HG03064 (cell line): ENCODE measurements at regions not wholly inside any gene's neighbourhood (a gene's known extent, or its start where the extent isn't known, plus 50 kb on each side); places are given as distances from the start of the nearest gene placed in this dataset.
"Not testable (repeated sequence)": the region's sequence is repeated elsewhere in the genome, so short reads cannot be mapped to it uniquely, and the experiment has no call there.

Experiments
- ATAC-seq: cut with Tn5 transposase; IDR thresholded peaks from one replicate; pipeline ENCODE4 v1.9.1; 2021; ENCODE audit warnings: low read depth; ENCODE audit not compliant: unreplicated experiment

DNA sequence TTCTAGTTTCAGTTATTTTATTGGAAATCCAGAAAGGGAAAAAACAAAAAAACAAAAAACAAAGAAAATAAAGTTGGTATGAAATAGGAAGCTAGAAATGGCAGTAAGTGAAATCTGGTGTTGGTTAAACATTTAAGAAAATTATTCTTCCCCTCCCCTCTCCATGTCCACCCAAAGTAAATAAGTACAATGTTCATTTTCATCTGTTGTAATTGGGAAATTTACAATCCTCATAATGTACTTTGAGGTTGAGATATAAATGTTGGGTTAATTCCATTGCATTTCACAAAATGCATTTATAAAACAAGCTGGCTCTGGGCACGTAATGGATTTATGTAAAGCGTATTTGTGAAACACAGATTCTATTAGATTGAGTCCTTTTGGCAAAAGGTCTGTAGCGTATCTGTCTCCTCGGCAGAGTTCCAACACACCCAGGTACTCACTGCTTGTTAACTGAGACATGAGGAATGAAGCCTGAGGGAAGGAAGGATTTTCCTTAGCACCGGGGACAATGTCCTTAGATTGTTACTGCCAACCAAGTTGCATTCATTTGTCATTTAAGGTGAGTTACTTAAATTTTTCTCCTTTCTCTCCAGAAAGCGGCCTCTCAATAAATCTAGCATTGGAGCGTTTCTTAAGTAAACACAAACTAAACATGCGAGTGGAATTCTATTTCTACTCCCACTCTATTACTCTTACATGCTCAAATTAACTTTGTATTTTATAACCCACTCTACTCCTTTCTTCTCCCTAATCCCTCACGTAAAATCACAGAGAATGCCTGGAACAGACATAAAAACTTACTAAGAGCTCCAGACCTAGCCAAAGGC lies 912.3 kb upstream of the WWC1 start:
- no peak for ATAC-seq

DNA sequence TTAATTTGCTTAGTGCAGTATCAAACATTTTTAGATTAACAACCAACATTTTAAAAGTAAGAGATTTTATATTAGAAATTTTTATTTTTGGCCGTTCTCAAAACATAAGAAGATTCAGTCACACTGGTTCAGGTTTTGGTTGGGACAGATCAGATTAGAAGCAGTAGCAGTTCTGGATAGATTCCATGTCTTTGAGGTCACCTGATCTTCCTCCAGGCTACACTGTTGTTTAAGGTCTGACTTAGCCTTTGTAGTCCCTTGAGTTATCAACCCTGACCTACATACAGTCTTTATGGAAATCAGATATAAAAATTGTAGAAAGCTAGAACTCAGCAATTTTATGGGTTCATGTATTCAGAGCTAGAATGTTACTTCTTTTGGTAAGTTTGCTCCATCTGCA lies 910.0 kb upstream of the WWC1 start:
- no peak for ATAC-seq

DNA sequence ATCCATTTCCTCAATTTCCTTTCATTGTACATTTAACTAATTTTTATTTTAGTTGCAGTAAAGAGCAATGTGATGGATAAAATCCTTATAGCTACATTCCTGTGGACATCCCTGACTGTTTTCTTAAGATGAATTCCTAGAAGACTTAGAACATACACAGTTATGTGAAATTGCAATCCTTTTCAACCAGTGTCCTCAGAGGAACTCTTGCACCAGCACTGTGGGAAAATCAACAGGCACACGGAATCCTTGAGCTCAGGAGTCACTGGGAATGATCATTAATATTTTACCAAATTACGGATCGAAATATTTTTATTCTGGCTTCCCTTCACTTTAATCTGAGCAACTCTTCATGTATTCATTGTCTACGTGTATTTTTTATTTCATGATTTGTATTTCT lies 901.9 kb upstream of the WWC1 start:
- no peak for ATAC-seq

DNA sequence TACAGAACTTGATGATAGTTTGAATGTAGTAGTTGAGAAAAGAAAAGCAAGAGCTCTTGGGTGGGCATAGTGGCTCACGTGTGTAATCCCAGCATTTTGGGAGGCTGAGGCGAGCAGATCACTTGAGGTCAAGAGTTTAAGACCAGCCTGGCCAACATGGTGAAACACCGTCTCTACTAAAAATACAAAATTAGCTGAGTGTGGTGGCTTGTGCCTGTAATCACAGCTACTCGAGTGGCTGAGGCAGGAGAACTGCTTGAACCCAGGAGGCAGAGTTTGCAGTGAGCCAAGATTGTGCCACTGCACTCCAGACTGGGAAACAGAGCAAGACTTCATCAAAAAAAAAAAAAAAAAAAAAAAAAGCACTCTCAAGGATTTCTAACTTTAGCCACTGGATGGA lies 900.2 kb upstream of the WWC1 start:
- not testable (repeated sequence) for ATAC-seq

DNA sequence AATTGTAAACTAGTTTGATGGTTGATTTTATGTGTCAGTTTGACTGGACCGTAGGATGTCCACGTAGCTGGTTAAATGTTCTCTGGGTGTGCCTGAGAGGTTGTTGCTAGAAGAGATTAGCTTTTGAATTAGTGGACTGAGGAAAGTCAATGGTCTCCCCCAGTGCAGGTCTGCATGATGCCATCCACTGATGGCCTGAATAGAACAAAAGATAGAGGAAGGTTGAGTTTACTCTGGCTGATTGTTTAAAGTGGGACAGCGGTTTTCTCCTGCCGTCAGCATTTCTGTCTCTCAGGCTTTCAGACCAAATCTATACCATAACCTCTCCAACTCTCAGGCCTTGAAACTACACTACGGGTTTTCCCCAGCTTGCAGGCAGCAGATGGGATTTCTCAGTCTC lies 899.2 kb upstream of the WWC1 start:
- no peak for ATAC-seq

DNA sequence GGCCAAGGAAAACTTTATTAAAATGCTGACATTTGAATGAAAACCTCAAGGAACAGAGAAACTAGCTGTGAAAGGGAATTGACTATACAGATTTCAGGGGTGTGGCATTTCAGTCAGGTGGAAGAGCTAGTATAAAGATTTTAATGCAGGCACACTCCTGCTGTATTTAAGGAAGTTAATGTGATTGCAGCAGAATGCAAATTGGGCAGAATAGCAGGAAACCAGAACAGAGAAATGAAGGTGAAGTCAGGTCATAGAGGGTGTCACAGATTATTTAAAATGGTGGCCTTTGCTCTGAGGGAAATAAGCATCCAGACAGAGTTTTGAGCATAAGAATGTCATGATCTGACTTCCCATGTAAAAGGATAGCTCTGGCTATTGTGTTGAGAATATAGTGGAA lies 898.1 kb upstream of the WWC1 start:
- no peak for ATAC-seq

DNA sequence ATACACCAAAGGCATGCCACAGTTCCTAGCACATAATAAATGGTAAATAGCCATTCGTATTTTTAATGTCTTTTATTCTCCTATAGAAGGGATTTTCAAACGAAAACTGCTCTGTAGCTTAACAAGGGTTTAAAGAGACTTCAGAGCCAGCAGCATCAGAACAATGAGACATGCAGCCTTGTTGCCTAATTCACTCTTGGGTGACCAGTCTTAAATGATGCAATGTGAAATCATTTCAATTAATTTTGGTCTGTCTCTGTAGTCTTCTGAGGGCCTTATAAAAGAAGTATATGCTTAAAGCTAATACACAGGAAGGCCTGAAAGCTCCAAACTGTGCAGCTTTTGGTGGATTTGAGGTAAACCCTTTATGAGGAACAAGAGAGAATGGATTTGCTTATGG lies 888.8 kb upstream of the WWC1 start:
- ATAC-seq, result no peak

DNA sequence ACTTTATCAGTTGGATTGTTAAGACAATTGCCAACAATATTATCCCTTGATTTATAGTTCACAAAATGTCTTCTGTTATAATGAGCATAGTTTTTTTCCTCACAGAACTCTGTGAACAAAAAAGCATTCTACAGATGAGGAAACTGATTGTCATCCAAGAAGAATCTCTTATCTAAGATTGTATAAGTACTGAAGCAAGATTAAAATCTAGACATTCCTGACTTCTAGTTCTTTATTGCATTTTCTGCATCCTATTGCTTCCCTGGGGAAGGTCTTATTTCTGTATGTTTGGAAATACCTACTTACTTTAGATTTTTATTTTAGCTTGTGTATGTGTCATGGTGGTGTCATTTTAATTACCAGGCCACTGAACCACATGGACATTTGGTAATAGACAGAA lies 884.9 kb upstream of the WWC1 start:
- ATAC-seq, result no peak

DNA sequence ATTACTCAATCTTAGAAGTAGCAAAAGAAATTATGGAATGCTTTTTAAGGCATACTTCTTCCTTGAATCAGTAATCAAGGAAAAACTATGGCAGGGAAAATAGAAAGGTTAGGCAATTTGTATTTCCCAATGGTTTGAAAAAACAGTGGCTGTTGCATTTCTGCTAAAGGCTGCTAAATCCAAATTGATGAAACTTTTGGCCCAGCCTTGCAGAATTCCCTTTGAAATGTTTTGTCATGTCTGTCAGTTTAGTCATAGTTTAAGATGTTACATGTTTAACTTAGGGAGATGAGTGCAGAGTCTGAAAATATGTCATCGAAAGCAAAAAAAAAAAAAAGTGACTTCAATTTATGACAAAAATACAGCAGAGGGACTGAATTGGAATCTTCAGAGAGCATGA lies 878.9 kb upstream of the WWC1 start:
- no peak for ATAC-seq

DNA sequence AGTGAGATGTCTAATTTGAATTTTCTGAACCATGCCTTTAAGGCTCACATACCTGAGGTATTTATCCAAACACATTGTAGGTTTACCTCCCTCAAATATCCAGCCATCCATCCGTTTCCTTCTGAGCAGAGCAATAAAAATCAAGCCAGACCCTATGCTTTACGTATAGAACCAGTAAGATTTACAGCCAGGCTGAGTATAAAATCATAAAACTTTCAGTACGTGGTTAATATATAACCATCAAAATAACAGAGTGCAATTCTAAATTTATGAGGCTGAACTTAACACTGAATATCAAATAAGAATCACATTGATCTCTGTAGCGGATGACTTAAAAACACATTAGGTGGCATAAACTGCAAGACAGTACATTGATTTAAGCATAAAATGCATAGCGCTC lies 877.9 kb upstream of the WWC1 start:
- ATAC-seq, result no peak

DNA sequence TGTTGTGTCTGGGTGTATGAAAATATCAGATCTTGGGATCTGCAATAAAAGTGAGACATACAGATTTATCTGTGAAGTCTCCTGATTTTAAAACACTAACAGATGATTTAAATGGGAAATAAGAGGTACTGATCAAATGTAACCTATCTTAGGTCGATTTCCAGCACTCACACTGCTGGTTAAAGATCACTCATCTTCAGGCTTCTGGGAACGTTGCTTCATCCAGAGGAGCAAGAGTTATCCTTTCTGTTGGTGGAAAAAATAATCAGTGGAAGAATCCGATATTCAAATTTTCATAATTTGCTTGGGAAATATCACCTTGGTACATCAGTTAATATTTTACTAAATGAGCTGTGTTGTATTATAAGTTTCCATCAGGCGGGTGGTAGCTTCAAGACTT lies 876.8 kb upstream of the WWC1 start:
- ATAC-seq, result no peak

DNA sequence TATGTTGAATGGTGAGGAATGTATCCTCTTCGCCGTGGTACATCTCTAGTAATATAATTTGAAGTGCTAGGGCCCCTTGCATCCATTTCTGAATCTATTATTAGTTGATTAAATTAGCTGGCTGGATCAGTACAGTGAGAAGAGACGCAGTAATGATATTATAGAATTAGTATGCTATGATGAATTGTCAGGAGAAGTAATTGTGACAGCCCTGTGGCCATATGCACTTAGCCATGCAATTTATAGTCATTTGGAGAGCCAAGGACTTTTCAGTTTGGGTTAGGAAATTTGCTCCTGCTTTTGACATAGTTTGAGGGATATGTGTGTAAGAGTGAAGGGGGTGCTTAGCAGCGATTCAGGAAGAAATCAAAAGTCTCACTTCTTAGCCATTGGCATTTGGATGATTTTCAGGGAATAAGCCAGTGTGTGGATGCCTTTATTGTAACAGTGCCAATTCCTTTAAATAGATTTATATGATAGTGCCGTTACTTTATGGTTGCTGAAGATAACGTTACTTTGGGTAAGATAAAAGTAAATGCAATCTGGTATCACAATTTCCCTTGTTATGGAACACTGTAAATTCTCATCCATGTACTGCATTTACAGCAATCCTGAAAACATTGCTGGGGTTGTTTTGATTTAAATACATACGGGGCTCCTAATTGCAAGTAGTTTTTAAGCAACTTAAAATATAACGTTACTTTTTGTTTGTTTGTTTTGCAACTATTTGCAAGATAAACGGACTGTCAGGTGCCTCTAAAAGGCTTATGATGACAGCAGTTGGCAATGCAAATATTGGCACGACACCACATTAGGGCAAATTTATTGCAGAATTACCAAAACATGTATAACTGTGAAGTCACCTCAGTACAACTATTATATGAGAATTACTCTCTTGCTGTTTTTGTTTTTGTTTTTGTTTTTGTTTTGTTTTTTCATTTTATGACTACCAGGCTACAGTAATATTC lies 875.4 kb upstream of the WWC1 start:
- no peak for ATAC-seq

DNA sequence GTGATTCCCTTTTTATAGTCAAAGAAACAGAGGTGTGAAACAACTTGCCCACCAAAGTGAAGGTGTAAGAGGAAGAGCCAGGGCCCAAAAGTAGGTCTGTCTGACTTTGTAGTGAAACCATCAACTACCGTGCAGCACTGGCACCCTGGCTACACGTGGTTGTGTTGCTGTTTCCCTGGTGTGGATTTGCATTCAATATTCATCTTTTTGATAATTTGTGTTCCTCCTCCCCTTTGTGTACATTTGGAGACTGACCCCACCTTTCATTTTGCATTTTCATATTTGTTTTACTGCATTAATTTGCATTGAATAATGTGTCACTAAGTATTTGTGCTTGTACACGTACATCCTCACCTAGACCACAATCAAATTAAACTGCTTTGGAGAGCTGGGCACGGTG lies 873.8 kb upstream of the WWC1 start:
- no peak for ATAC-seq

DNA sequence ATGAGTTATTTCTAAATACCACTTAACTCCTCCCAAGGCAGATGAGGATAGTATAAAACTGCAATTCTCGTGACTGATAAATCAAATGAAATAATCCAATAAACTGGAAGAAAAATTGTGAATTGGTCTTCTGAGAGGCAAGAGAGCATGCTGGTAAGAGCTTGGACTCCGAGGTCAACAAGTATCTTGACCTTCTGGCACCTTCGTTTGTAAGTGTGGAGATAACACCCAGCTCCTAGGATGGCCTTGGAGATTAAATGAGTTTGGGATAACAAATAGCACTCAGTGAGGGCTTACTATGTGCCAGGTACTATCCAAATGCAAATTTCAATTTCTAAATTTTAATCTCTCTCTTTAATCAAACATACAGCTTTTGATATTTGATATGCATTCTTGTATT lies 866.3 kb upstream of the WWC1 start:
- ATAC-seq, result no peak

DNA sequence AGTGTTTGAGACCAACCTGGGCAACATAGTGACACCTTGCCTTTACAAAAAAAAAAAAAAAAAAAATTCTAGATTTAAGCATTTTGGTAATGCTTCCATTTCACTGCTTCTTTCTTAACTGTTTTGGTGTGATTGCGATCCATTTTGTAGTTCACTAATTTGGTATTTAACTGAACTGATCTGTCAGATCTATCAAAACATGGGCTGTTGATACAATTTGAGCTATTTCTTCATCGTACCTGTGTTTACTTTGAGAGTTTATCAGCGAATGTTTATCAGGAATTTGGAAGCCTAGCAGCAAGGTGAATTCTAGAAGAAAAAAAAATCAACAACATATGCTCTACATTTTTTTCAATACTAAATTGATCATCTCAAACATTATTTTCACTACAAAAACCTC lies 864.9 kb upstream of the WWC1 start:
- ATAC-seq, result no peak

DNA sequence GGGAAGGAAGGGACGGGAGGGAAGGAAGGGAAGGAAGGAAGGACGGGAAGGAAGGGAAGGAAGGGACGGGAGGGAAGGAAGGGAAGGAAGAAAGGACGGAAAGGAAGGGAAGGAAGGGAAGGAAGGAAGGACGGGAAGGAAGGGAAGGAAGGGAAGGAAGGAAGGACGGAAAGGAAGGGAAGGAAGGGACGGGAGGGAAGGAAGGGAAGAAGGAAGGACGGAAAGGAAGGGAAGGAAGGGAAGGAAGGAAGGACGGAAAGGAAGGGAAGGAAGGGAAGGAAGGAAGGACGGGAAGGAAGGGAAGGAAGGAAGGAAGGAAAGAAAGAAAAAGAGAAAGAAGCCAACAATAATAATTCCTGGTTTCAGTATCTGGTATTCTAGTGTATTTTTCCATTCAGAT lies 863.8 kb upstream of the WWC1 start:
- ATAC-seq, result not testable (repeated sequence)

DNA sequence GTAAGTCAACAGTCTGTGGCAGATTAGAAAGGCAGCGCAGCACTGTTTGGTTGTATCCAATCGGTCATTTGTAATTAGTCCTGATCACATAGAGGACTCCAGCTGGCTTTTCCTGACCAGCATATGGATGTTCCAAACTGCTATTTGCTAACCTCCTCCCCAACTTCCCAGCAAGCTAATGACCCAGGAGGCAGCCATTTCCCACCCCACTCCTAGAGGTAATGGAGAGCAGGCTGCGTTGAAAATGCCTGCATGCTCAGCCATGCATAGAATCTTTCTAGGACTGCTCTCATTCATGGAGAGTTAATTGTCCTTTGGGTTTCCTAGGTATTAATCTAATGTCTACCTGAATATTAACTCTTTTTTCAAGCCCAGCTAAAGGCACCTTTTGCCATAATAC lies 850.6 kb upstream of the WWC1 start:
- ATAC-seq, result no peak

DNA sequence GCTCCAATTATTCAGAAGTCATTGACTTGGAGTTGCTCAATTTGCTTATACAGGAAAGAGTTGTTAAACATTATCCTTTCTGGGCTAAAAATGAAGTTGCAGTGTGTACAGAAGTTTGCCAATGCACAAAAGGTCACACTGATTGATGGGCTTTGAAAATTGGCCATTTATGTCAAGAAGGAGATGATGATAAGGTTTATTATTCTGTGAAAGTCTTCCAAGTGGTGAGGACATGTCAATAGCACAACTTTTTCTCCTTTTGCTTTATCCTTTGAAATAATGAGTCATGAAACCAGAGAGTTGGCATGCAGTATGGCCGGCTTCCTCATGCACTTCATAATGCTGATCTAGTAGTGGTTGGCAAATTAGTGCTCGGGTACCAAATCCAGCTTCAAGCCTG lies 848.5 kb upstream of the WWC1 start:
- no peak for ATAC-seq

DNA sequence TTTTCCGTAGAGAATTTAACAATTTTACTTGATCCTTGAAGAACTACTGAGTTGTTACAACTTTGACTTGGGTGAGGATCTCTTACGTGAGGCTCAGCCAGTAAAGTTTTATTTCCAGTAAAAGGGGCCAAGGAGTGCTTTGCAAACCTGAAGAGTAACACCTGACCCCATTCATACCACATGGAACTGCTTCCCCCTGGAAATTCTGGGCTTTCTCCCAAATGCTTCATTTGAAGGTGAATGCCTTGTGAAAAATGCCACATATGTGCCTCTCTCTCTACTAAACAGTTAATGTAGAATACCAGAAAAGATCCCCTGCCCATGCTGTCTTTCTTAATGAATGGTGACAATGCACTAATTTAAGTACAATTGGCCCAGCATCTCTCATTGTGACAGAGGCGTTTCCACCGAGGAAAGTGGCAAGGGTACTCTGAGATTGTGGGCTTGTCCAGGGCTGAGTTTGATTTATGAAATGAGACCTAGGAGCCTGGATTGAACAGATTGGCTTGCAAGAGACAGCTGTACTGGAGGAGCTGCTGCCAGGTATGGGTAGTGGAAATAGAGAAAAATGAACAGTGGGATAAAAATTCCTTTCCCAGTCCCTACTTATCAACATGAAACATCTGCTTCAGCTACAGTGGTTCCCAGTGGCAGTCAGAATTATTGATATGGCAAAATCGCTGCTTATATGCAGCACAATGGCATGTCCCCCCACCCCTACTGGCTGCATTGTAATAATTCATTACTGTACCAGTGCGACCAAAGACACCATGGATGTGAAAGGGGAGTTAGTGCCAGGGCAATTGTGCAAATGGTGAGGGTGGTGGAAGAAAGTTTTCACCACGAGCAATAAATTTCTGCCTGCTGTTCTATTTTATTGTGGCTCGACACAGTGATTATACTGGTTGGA lies 843.7 kb upstream of the WWC1 start:
- ATAC-seq, result no peak

DNA sequence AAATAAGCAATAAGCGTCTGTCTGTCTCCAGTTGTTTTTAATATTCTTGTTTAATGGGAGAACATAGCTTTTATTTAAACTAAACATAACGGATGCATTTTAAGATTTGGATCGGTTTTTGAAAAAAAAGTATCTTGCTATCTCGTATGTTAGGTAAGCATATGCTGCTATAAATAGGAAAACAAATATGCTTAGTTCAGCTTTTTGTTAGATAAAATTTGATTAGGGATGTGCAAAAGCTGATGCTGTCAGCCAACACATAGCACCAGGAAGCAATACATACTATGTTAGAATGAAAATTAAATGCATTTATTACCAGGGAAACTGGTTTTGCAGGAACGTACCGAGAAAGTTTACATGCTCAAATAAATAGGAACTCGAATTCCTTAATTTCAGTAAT lies 843.1 kb upstream of the WWC1 start:
- no peak for ATAC-seq

DNA sequence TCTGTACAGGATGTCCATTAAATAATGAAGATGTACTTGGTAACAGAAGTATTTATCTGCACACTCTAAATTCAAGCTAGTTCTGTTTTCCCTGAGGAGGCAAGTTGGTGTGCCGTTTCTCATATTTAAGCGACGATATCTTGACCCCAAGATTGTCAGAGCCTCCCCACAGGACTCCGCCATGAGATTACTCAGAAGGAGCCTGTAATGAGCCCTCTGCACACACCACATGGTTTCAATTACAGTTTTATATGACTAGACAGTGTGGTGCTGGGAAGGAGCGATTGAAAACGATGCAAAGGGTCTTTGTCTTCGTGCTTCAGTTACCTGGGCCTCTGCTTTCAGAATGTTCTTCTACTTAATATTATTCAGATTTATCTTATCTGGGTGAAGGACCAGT lies 840.4 kb upstream of the WWC1 start:
- no peak for ATAC-seq
